Nephron progenitor cell (in vitro differentiated cells): ENCODE measurements at regions not wholly inside any gene's neighbourhood (a gene's known extent, or its start where the extent isn't known, plus 50 kb on each side); places are given as distances from the start of the nearest gene placed in this dataset.
A peak's percentile ranks its signal among the peaks of the same experiment; 100 is the strongest.

Source experiments
- DNase-seq: peaks from one replicate; pipeline ENCODE4 v3.0.0; 2021
- H3K27ac Mint-ChIP-seq: 2 replicates; pipeline ENCODE4 v1.8.0; 2021; ENCODE audit warnings: mild to moderate bottlenecking, moderate library complexity, mixed read lengths
- H3K27me3 Mint-ChIP-seq: 2 replicates; pipeline ENCODE4 v1.8.0; 2021; ENCODE audit warnings: mild to moderate bottlenecking, low read depth, mixed read lengths; ENCODE audit not compliant: poor library complexity
- H3K36me3 Mint-ChIP-seq: 2 replicates; pipeline ENCODE4 v1.8.0; 2021; ENCODE audit warnings: low read depth, mixed read lengths
- H3K4me1 Mint-ChIP-seq: 2 replicates; pipeline ENCODE4 v1.8.0; 2021; ENCODE audit warnings: mixed read lengths
- H3K4me3 Mint-ChIP-seq: 2 replicates; pipeline ENCODE4 v1.8.0; 2021; ENCODE audit warnings: mild to moderate bottlenecking, moderate library complexity, mixed read lengths
- H3K9me3 Mint-ChIP-seq: 2 replicates; pipeline ENCODE4 v1.8.0; 2021; ENCODE audit warnings: mild to moderate bottlenecking, moderate library complexity, mixed read lengths
- CTCF ChIP-seq: fragments of 200-600 bp; sonication (generic); IDR thresholded peaks from 2 replicates; pipeline ENCODE4 v1.5.0; 2021; ENCODE audit warnings: antibody characterized with exemption

GRCh38 chr7:17495655-17496394 is 197.4 kb downstream of the AHR start:
- H3K27ac Mint-ChIP-seq = no peak overlapping the region
- peaks cover 11% of the 10 kb centered on the region for H3K27me3 Mint-ChIP-seq
- no peak for TF ChIP-seq CTCF
- no peak overlapping the region for H3K4me3 Mint-ChIP-seq
- no peaks in the 10 kb centered on the region for H3K4me1 Mint-ChIP-seq
- H3K9me3 Mint-ChIP-seq = no peaks in the 10 kb centered on the region
- no peak for DNase-seq
- H3K36me3 Mint-ChIP-seq = no peaks in the 10 kb centered on the region

- H3K9me3 Mint-ChIP-seq = no peaks in the 10 kb centered on the region
- no peak overlapping the region for H3K4me3 Mint-ChIP-seq
- peaks cover 11% of the 10 kb centered on the region for H3K27me3 Mint-ChIP-seq
- DNase-seq = no peak
- no peaks in the 10 kb centered on the region for H3K36me3 Mint-ChIP-seq
- no peaks in the 10 kb centered on the region for H3K4me1 Mint-ChIP-seq
- no peak overlapping the region for H3K27ac Mint-ChIP-seq
- no peak for TF ChIP-seq CTCF
These were observed 198.7 kb downstream of the AHR start for GRCh38 chr7:17497136-17497535.

GRCh38 chr7:17497549-17498167 is 199.2 kb downstream of the AHR start:
- Mint-ChIP-seq H3K9me3 (no peaks in the 10 kb centered on the region), H3K4me3 (no peak overlapping the region), H3K4me1 (no peaks in the 10 kb centered on the region), H3K27ac (no peak overlapping the region), H3K27me3 (peaks cover 11% of the 10 kb centered on the region), H3K36me3 (no peaks in the 10 kb centered on the region)
- DNase-seq = no peak
- no peak for TF ChIP-seq CTCF

GRCh38 chr7:17498230-17498629 is 199.8 kb downstream of the AHR start:
- Mint-ChIP-seq H3K27ac (peak overlapping the region; percentile 26), H3K4me3 (no peak overlapping the region), H3K27me3 (peaks cover 11% of the 10 kb centered on the region), H3K4me1 (no peaks in the 10 kb centered on the region), H3K36me3 (no peaks in the 10 kb centered on the region), H3K9me3 (no peaks in the 10 kb centered on the region)
- TF ChIP-seq CTCF = no peak
- DNase-seq = no peak

GRCh38 chr7:17500736-17501135 is 202.3 kb downstream of the AHR start:
- H3K9me3 Mint-ChIP-seq = no peaks in the 10 kb centered on the region
- DNase-seq = no peak
- H3K4me3 Mint-ChIP-seq = no peak overlapping the region

More at GRCh38 chr7:17500736-17501135, 202.3 kb downstream of the AHR start:
- H3K36me3 Mint-ChIP-seq = no peaks in the 10 kb centered on the region
- H3K27ac Mint-ChIP-seq = no peak overlapping the region
- TF ChIP-seq CTCF = no peak
- H3K27me3 Mint-ChIP-seq = peaks cover 8% of the 10 kb centered on the region
- H3K4me1 Mint-ChIP-seq = no peaks in the 10 kb centered on the region
